Ishikawa (cell line): ENCODE measurements at regions not wholly inside any gene's neighbourhood (a gene's known extent, or its start where the extent isn't known, plus 50 kb on each side); places are given as distances from the start of the nearest gene placed in this dataset.

Experiments used
- CEBPB ChIP-seq: IDR thresholded peaks from 2 replicates; pipeline ENCODE4 v1.6.1; 2012
- CREB1 ChIP-seq: IDR thresholded peaks from 2 replicates; pipeline ENCODE4 v1.6.1; 2012; ENCODE audit warnings: low read depth
- EGR1 ChIP-seq: IDR thresholded peaks from 2 replicates; pipeline ENCODE4 v1.6.1; 2012
- EP300 ChIP-seq: IDR thresholded peaks from 2 replicates; pipeline ENCODE4 v1.6.1; 2012; ENCODE audit warnings: borderline replicate concordance
- FOXM1 ChIP-seq: IDR thresholded peaks from 2 replicates; pipeline ENCODE4 v1.6.1; 2012; ENCODE audit warnings: low read depth, borderline replicate concordance
- MAX ChIP-seq: IDR thresholded peaks from 2 replicates; pipeline ENCODE4 v1.6.1; 2012
- NFIC ChIP-seq: IDR thresholded peaks from 2 replicates; pipeline ENCODE4 v1.6.1; 2012
- RAD21 ChIP-seq: IDR thresholded peaks from 2 replicates; pipeline ENCODE4 v1.6.1; 2012; ENCODE audit warnings: low read depth
- REST ChIP-seq: IDR thresholded peaks from 2 replicates; pipeline ENCODE4 v1.6.1; 2012; ENCODE audit warnings: low read depth, mild to moderate bottlenecking
- TAF1 ChIP-seq: IDR thresholded peaks from 2 replicates; pipeline ENCODE4 v1.6.1; 2012; ENCODE audit warnings: low read depth, mild to moderate bottlenecking
- TCF12 ChIP-seq: IDR thresholded peaks from 2 replicates; pipeline ENCODE4 v1.6.1; 2012; ENCODE audit warnings: low read depth
- TEAD4 ChIP-seq: IDR thresholded peaks from 2 replicates; pipeline ENCODE4 v1.6.1; 2012
- USF1 ChIP-seq: IDR thresholded peaks from 2 replicates; pipeline ENCODE4 v1.6.1; 2012
- YY1 ChIP-seq: IDR thresholded peaks from 2 replicates; pipeline ENCODE4 v1.6.1; 2012; ENCODE audit warnings: low read depth
- ZBTB7A ChIP-seq: IDR thresholded peaks from 2 replicates; pipeline ENCODE4 v1.6.1; 2012; ENCODE audit warnings: low read depth

GRCh38 chr6:56904068-56904467, 50.8 kb upstream of the BEND6 start:
- TF ChIP-seq TCF12 (no peak), EGR1 (no peak), REST (no peak), RAD21 (no peak), YY1 (no peak), ZBTB7A (no peak), FOXM1 (no peak), CEBPB (no peak), TAF1 (no peak), EP300 (no peak), MAX (no peak), USF1 (no peak)

GRCh38 chr6:56902641-56903464, 52.1 kb upstream of the BEND6 start:
- TF ChIP-seq CEBPB = no peak
- TF ChIP-seq RAD21 = peak; percentile 66
- TF ChIP-seq TAF1 = no peak
- no peak for TF ChIP-seq FOXM1
- no peak for TF ChIP-seq NFIC
- no peak for TF ChIP-seq EP300
- TF ChIP-seq USF1 = no peak
- TF ChIP-seq EGR1 = no peak

GRCh38 chr6:56900784-56901183, 54.1 kb upstream of the BEND6 start:
- TF ChIP-seq USF1 = no peak
- TF ChIP-seq FOXM1 = no peak
- no peak for TF ChIP-seq RAD21
- TF ChIP-seq NFIC = no peak
- TF ChIP-seq TCF12 = no peak
- TF ChIP-seq EP300 = no peak
- TF ChIP-seq REST = no peak
- no peak for TF ChIP-seq ZBTB7A
- no peak for TF ChIP-seq CEBPB
- no peak for TF ChIP-seq EGR1
- TF ChIP-seq CREB1 = no peak
- TF ChIP-seq TEAD4 = no peak
- no peak for TF ChIP-seq MAX

GRCh38 chr6:56899753-56900152, 55.2 kb upstream of the BEND6 start:
- TF ChIP-seq FOXM1 = no peak
- TF ChIP-seq YY1 = no peak
- TF ChIP-seq TAF1 = no peak
- TF ChIP-seq EP300 = no peak
- TF ChIP-seq RAD21 = no peak
- no peak for TF ChIP-seq NFIC
- no peak for TF ChIP-seq TCF12
- no peak for TF ChIP-seq REST
- TF ChIP-seq TEAD4 = no peak
